NOMO-1 treated with DMSO at 0.1 percent for 48 hours (cell line): ENCODE measurements at regions not wholly inside any gene's neighbourhood (a gene's known extent, or its start where the extent isn't known, plus 50 kb on each side); places are given as distances from the start of the nearest gene placed in this dataset.

Experiments
- DNase-seq: peaks from one replicate; lab custom pipeline; 2025; ENCODE audit not compliant: unreplicated experiment; lab: John Stamatoyannopoulos, UW

GRCh38 chr9:109728686-109729300 is 51.2 kb upstream of the PALM2AKAP2 start:
- DNase-seq = no peak

GRCh38 chr9:109729513-109729912 is 50.5 kb upstream of the PALM2AKAP2 start:
- no peak for DNase-seq
